ENCODE measurements at regions not wholly inside any gene's neighbourhood (a gene's known extent, or its start where the extent isn't known, plus 50 kb on each side); places are given as distances from the start of the nearest gene placed in this dataset.
"Not testable (repeated sequence)": the region's sequence is repeated elsewhere in the genome, so short reads cannot be mapped to it uniquely, and the experiment has no call there.

DNA sequence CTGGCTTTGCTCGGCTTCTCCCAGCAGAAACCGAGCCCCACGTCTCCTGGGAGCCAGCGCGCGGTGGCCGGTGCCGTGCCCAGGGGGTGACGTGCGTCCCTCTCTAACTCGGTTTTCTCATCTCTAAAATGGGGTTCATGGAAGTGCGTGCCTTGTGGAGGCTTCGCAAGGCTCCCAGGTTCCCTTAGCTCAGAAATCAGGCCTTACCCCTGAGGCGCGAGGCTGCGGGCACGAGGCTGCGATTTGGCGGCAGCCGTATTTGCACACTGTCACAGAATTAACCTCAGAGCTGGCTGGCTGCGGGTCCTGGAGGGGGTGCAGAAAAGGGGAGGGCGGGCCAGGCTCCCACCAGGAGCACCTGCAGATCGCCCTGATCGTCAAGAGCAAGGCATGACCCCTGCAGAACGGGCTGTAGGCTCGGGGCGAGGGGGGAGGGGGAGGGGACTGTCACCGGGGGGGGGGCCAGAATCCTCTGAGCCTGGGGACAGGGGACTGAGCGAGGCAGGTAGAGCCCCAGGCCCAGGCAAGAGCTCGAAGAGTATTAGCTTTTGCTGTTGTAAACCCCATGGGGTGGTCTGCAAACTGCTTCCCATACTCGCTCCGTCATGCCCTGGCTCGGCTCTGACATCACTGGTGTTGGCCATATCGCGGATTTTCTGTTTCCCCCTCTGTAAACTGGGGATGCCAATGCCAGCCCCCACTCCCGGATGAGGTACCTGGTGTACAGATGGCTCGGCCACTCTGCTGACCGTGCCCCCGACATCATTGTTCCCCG, 62.2 kb downstream of the CCNE1 start:
- DNase-seq, result no peak

DNA sequence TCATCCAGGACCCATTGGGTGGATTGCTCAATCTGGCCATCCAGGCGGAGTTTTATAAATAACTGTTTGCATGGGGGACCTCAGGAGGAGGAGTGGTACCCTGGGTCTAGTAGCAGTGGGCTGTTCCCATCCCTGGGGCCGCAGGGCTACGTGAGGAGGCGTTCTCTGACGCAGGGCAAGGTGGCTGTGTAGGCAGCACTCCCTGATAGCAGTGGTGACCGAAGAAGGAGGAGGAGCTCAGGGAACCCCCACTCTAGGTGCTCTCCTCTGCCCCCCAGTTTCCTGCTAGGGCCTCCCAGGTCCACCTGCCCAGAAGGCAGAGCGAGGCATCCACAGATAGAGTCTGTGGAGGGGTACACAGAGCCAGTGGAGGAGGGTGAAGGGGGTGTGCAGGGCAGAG, 64.1 kb downstream of the CCNE1 start:
- DNase-seq, result no peak

DNA sequence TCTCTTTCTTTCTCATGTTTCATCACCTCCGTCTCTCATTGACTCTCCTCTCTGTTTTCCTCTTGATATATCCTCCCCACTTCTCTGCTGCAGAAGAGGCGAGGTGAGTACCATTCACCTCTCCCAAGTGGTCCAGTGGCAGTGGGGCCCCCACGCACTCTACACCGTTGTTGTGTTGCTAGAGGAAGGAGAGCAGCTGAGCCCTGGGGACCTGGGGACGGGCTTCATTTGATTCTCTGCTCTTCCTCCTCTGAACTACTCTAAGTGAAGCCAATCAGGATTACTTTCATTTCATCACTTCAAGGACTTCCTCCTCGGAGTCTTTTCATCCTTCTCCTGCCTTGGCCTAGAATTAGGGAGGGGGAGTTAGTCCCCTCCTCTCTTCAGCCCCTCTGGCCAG, 64.6 kb downstream of the CCNE1 start:
- DNase-seq, result no peak

DNA sequence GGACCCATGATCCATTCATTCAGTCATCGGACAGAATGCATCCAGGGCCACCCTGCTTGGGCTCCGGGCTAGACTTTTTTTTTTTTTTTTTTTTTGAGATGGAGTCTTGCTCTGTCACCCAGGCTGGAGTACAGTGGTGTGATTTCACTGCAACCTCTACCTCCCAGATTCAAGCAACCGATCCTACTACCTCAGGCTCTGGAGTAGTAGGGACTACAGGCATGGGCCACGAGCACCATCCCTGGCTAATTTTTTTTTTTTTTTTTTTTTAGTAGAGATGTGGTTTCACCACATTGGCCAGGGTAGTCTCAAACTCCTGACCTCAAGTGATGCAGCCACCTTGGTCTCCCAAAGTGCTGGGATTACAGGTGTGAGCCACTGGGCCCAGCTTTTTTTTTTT, 65.1 kb downstream of the CCNE1 start:
- not testable (repeated sequence) for DNase-seq

DNA sequence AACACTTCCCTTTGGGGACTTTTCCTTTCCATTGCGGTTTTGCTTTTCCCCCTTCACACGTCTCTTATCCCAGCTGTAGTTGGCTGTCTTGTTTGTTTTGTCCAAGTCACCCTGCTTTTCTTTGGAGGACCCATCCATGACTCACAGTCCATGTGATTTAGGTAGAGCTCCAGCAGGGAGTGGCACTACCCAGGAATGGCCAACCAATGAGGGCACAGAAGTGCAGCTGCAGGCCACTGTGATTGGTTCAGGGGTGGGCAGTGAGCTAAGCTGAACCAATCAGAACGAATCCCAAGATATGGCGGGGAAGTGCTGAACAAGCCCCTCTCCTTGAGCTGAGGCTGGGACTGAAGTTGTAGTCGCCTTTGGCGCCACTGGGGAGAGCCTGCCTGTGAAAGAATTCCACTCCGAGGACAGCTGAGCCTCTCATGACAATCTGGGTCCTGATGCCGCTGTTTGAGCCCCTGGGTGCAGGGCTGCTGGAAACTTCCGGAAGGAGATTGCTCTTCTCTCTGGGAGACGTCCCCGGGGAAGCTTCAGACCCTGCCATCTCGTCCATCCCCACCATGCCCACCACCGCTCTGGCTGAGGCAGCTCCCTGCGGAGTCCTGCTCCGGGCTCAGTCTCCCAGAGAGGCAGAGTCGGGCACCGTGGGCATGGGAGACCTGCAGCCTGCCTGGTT, 62.9 kb upstream of the URI1 start:
- peak; percentile 18 for DNase-seq

DNA sequence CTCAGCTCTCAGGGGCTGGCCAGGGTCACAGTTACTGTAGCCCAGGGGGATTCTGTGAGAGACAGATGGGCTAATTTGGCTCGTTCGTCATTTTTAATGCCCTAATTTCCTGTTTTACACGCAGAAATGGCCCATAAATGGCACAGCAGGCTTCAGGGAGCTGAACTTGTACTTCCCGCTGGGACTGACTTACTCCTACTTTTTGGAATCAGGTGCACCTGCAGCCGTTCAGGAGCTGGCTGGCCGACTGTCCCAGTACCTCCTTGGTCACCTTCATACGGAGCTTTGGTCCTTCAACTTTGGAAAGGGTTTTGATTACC, 62.4 kb upstream of the URI1 start:
- DNase-seq, result no peak

DNA sequence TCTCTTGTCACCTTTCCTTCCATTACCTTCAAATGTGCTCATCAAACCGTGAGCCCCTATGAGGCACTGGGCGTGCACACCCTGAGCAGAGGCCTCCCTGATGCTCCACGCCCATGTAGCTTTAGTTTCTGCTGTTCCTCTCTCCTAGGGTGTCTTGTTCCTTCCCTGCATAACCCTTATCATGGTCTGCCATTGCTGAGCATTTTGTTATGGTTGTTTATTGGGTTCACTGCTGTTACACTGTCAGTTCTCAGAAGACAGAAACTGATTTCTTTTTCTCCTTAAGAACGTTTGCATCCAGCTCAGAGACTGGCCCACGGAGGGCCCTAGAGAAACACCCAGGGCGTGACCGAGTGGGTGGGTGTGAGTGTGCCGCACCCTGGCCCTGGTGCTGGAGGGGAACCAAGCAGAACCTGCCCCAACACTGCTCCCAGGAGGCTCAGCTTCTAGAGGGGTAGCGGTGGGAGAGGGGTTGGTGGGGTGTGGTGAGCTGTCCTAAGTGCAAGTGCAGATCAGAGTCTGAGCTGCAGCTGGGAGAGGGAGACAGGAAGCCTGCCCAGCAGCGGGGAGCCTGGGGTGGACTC, 61.4 kb upstream of the URI1 start:
- no peak for DNase-seq

DNA sequence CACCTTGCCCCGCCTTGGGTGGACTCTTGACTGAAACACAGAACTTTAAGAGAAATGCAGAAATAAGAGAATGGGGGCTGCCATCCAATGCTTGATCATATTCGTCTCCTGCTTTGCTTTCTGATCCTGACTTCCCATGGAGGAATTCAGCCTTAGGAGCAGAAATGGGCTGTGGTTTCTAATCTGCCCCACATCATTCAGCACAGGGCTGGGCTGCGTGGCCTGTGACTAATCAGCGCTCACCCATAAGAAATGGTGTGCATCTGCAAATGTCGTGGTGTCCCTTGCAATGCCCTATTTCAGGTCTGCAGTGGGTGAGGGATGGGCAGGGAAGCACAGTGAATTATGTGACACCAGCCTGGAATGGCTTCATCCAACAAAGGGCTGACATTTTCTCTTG, 60.7 kb upstream of the URI1 start:
- DNase-seq, result no peak

DNA sequence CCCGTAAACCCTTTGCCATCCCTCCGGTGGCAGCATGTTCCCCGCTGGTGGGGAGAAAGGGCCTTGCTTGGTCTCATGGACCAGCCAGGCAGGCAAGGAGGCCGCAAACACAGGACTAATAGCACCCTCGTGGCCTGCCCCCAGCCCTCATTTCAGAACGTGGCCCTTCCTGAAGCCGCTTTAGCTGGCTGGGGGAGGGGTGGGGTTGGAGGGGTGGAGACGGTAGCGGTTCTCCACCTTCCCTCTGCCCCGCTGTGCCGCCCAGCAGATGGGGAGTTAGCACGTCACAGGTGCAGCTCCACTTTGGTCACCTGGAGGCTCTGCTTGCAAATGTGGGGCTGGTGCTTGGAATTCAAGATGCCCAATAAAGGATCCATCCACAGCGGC, 59.3 kb upstream of the URI1 start:
- DNase-seq, result no peak

DNA sequence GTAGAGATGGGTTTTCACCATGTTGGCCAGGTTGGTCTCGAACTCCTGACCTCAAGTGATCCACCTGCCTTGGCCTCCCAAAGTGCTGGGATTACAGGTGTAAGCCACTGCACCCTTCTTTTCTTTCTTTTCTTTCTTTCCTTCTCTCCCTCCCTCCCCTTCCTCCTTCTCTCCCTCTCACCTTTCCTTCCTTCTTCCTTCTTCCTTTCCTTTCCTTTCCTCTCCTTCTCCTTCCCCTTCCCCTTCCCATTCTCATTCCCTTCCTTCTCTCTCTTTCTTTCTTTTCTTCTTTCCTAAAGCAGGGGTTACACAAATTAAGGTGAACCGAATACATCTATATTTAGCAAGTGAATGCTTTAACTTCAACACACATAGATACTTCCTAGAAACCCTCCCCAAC, 58.0 kb upstream of the URI1 start:
- no peak for DNase-seq

DNA sequence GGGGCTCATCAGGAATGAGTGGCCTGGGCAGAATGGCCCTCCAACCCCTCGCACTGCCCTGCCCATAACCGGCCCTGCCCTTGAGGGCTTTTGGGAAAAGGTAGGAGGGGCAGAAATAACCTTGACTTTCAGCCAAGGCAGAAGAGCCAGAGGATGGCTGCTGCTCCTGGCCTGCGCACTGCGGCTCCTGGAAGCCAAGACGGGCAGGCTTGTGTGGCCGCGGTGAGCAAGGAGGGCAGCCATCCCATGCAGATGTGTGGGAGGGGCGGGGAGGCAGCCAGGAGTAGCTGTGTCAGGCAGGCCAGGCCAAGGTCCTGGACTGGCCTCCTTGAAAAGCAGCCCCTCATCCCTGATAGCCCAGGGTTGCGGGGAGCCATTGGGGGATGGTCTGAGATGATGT, 57.6 kb upstream of the URI1 start:
- DNase-seq, result no peak

DNA sequence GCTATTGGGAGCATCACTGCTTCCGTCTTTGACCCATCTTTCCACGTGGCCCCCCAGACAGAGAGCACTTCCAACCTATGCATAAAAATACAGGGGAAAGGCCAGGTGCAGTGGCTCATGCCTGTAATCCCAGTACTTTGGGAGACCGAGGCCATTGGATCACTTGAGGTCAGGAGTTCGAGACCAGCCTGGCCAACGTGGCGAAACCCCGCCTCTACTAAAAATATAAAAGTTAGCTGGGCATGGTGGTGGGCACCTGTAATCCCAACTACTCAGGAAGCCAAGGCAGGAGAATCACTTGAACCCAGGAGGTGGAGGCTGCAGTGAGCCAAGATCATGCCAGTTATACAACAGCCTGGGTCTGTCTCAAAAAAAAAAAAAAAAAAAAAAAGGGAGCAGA, 55.9 kb upstream of the URI1 start:
- not testable (repeated sequence) for DNase-seq

DNA sequence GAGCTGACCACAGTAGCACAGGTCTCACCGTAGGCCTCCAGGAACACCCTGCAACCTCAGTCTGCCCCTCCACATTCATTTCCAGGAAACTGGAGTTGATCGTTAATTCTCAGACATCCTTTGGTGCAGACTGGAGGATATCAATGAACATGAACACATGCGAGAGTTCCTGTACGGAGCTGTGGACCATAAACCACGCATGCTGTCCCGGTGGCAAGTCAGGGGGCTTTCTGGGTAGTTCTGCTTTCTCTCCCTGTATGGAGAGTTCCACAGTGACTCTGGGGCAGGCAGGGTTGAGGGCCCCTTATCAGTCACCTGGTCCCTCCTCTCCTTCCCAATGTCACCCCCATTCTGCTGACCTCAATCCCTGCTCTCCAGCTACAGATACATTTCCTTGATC, 55.5 kb upstream of the URI1 start:
- DNase-seq, result no peak

DNA sequence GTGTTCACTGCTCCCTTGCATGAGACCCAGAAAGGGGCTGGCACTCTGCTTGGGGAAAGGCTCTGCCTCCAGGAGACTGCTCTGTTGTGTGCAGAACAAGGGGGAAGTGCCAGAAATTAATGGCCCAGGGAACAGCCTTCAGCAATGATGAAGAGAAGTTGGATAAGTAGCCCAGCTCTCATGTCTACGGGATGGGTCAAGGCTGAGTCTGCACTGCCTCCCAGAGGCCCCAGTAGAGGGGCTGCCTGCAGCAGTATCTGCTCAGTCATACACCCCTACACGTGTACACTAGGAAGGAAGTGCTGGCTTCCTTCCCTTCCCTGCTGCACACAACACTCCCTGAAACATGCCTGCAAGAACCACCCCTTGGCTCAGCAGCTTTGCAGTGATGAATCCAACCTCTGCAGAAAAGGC, 54.6 kb upstream of the URI1 start:
- DNase-seq, result no peak

DNA sequence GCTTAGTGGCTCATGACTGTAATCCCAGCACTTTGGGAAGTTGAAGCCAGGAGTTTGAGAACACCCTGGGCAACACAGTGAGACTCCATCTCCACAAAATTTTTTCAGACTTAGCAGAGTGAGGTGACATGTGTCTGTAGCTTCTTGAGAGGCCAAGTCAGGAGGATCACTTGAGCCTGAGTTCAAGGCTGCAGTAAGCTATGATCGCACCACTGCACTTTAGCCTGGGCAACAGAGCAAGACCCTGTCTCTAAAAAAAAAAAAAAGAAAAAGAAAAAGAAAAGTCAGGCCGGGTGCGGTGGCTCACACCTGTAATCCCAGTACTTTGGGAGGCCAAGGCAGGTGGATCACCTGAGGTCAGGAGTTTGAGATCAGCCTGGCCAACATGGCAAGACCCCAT, 54.0 kb upstream of the URI1 start:
- not testable (repeated sequence) for DNase-seq

DNA sequence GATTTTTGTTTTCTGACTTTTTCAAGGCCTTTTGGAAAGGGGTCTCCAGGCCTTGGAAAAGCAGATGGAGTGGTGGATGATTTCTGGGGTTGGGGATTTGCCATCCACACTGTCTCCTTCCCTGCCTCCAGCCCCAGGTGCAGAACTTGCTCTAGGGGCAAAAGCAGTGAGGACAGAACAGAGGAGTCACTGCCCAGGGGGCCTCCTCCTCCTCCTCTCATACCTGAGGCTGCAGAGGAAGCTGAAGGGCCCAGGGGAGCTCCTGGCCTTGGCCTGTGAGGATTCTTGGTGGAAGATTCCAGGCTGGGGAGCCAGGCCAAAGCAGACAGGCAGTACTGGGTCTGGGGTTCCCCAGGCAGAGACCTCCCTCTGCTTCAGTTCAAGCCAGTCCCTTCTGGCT, 52.3 kb upstream of the URI1 start:
- no peak for DNase-seq

DNA sequence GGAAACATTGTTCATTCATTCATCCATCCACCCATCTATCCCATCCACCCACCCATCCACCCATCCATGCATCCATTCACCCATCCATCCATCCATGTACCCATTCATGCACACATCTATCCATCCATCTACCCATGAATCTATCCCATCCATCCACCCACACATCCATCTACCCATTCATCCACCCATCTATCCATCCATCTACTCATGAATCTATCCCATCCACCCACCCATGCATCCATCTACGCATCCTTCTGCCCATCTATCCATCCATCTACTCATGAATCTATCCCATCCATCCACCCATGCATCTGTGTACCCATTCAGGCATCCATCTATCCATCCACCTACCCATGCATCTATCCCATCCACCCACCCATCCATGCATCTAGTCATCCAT, 51.6 kb upstream of the URI1 start:
- no peak for DNase-seq

Data from NCI-H748 treated with DMSO at 0.1 percent for 48 hours (cell line).